A673 (cell line): ENCODE measurements at regions not wholly inside any gene's neighbourhood (a gene's known extent, or its start where the extent isn't known, plus 50 kb on each side); places are given as distances from the start of the nearest gene placed in this dataset.

Source experiments
- EZH2 ChIP-seq: fragments of 200-600 bp; sonication (generic); IDR thresholded peaks from 2 replicates; pipeline ENCODE4 v1.6.1; 2017; ENCODE audit warnings: borderline replicate concordance, low read depth, mild to moderate bottlenecking, mixed read lengths, antibody characterized with exemption, low read length; ENCODE audit not compliant: poor library complexity, severe bottlenecking
- TF ChIP-seq, protein P1 (sequence below): fragments of 300-800, 200-600 bp; sonication (generic); conservative IDR thresholded peaks from 2 replicates; pipeline ENCODE4 v1.5.1; 2017; ENCODE audit warnings: low read depth, mild to moderate bottlenecking, antibody characterized with exemption, low read length, moderate library complexity, mixed read lengths

DNA sequence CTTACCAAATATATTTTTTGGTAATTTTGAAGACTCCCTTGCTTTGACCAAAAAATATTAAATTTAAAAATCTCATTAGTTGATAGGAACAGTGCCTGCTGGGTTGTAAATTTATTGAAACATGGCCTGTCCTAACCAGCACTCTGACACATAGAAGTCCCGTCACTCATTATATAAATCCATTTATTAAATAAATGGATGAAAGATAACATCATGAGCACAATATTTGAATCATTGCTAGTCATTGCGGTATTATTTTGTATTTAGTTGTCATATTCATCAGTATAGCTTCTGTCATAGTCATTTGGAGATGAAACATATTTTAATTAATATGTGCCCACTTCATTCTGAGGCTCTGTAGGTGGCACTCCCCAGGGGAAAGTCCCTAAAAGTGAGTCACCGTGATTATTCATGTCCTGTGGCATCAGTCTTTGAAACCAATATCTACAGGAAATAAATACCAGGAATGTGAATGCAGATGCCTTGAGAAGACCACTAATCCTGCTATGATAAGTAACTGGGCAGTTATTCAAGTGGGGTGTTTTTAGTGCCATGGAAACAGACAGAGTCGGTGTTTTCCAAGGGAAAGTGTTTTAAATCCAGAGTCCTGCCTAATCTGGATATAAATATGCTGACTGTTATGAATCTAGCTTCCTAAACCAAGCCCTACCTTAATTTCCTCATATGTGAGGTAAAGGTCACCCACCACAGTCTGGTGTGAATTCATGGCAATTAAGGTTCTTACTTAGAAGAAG is 302.0 kb downstream of the DUSP10 start:
- TF ChIP-seq, protein P1, sequence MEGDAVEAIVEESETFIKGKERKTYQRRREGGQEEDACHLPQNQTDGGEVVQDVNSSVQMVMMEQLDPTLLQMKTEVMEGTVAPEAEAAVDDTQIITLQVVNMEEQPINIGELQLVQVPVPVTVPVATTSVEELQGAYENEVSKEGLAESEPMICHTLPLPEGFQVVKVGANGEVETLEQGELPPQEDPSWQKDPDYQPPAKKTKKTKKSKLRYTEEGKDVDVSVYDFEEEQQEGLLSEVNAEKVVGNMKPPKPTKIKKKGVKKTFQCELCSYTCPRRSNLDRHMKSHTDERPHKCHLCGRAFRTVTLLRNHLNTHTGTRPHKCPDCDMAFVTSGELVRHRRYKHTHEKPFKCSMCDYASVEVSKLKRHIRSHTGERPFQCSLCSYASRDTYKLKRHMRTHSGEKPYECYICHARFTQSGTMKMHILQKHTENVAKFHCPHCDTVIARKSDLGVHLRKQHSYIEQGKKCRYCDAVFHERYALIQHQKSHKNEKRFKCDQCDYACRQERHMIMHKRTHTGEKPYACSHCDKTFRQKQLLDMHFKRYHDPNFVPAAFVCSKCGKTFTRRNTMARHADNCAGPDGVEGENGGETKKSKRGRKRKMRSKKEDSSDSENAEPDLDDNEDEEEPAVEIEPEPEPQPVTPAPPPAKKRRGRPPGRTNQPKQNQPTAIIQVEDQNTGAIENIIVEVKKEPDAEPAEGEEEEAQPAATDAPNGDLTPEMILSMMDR = no peak
- no peak for TF ChIP-seq EZH2
